Transverse colon (tissue), 4 donors: ENCODE measurements at regions not wholly inside any gene's neighbourhood (a gene's known extent, or its start where the extent isn't known, plus 50 kb on each side); places are given as distances from the start of the nearest gene placed in this dataset.

Experiments used
- POLR2AphosphoS5 ChIP-seq, 3 donors: sonication (generic); formaldehyde crosslinking; IDR thresholded peaks; one replicate each; pipeline ENCODE4 v1.6.1; 2016; ENCODE audit warnings: antibody characterized with exemption in 3 of 3
- TF ChIP-seq, protein P1 (sequence below), 5 experiments: fragments of 200-600 bp in 3 of 5; fragments of 450-650 bp in 2 of 5; sonication (generic) in 3 of 5; IDR thresholded peaks; 1 replicate in 2 of 5; 2 replicates in 3 of 5; pipeline ENCODE4 v1.5.1; 2016 to 2017; ENCODE audit warnings: antibody characterized with exemption in 5 of 5, inconsistent platforms in 3 of 5, mild to moderate bottlenecking in 2 of 5, moderate library complexity in 1 of 5

DNA sequence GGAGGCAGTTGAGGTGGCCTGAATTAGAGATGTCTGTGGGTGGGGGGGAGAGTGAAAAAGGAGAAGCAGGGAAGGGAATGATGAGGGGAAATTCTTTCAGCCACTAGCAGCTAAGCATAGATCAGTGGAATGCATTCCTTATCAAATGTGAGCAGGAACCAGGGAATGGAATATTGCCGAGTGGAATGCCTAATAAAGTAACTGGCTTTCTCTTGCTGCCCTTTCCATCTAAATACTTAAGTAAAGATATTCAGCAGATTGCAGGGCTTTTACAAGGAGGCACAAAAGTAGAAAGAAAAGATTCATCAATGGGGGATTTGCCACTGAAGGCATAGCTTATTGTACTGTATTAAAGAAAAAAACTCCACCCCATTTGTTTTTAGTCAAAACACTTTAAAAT is 263.0 kb upstream of the RPS6KA3 start:
- TF ChIP-seq, protein P1, sequence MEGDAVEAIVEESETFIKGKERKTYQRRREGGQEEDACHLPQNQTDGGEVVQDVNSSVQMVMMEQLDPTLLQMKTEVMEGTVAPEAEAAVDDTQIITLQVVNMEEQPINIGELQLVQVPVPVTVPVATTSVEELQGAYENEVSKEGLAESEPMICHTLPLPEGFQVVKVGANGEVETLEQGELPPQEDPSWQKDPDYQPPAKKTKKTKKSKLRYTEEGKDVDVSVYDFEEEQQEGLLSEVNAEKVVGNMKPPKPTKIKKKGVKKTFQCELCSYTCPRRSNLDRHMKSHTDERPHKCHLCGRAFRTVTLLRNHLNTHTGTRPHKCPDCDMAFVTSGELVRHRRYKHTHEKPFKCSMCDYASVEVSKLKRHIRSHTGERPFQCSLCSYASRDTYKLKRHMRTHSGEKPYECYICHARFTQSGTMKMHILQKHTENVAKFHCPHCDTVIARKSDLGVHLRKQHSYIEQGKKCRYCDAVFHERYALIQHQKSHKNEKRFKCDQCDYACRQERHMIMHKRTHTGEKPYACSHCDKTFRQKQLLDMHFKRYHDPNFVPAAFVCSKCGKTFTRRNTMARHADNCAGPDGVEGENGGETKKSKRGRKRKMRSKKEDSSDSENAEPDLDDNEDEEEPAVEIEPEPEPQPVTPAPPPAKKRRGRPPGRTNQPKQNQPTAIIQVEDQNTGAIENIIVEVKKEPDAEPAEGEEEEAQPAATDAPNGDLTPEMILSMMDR (IDR thresholded peaks at IDR 0.05), result no peak
- no peak for TF ChIP-seq POLR2AphosphoS5 (IDR thresholded peaks at IDR 0.05)
